ENCODE measurements at regions not wholly inside any gene's neighbourhood (a gene's known extent, or its start where the extent isn't known, plus 50 kb on each side); places are given as distances from the start of the nearest gene placed in this dataset.

DNA sequence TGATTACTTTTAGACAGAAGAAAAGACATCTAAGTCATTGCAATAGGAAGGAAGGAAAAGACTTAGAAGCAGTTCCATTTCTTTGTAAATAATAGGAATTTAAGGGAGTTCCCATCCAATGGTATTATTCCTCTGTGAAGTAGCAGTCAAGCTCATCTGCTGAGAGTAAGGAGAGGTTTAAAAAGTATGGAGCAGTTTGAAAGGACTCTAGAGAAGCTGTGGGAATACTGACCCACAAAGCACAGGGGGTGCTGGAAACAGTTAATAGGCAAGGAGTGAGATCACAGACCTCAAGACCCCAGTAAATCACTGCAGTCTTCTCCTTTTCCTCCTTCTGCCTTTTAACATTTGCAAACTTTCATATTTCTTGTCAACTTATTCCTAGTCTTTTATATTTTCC is 428.5 kb downstream of the ADAMTS20 start:
- TF ChIP-seq, protein P1, sequence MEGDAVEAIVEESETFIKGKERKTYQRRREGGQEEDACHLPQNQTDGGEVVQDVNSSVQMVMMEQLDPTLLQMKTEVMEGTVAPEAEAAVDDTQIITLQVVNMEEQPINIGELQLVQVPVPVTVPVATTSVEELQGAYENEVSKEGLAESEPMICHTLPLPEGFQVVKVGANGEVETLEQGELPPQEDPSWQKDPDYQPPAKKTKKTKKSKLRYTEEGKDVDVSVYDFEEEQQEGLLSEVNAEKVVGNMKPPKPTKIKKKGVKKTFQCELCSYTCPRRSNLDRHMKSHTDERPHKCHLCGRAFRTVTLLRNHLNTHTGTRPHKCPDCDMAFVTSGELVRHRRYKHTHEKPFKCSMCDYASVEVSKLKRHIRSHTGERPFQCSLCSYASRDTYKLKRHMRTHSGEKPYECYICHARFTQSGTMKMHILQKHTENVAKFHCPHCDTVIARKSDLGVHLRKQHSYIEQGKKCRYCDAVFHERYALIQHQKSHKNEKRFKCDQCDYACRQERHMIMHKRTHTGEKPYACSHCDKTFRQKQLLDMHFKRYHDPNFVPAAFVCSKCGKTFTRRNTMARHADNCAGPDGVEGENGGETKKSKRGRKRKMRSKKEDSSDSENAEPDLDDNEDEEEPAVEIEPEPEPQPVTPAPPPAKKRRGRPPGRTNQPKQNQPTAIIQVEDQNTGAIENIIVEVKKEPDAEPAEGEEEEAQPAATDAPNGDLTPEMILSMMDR (IDR thresholded peaks at IDR 0.05 in 4 of 5, conservative IDR thresholded peaks at IDR 0.05 in 1 of 5) = no peak
- TF ChIP-seq POLR2A (IDR thresholded peaks at IDR 0.05) = no peak
